UCSD-AML1 (cell line): ENCODE measurements at regions not wholly inside any gene's neighbourhood (a gene's known extent, or its start where the extent isn't known, plus 50 kb on each side); places are given as distances from the start of the nearest gene placed in this dataset.

Experiments used
- DNase-seq: peaks from one replicate; lab custom pipeline; 2025; ENCODE audit not compliant: unreplicated experiment; lab: John Stamatoyannopoulos, UW

GRCh38 chr9:90538566-90538965, 104.1 kb downstream of the DIRAS2 start:
- no peak for DNase-seq

GRCh38 chr9:90539286-90539685, 103.3 kb downstream of the DIRAS2 start:
- no peak for DNase-seq

- DNase-seq = no peak
These were observed 101.9 kb downstream of the DIRAS2 start for GRCh38 chr9:90540734-90541133.

- no peak for DNase-seq
These were observed 98.1 kb downstream of the DIRAS2 start for GRCh38 chr9:90544488-90544887.

- no peak for DNase-seq
These were observed 96.4 kb downstream of the DIRAS2 start for GRCh38 chr9:90546200-90546599.

- DNase-seq = no peak
These were observed 94.7 kb downstream of the DIRAS2 start for GRCh38 chr9:90547896-90548295.

GRCh38 chr9:90552317-90552716, 90.3 kb downstream of the DIRAS2 start:
- no peak for DNase-seq

GRCh38 chr9:90555351-90556057, 87.1 kb downstream of the DIRAS2 start:
- DNase-seq = no peak

GRCh38 chr9:90556897-90557675, 85.5 kb downstream of the DIRAS2 start:
- DNase-seq = no peak

GRCh38 chr9:90559075-90560073, 83.2 kb downstream of the DIRAS2 start:
- DNase-seq = no peak
